ENCODE measurements at regions not wholly inside any gene's neighbourhood (a gene's known extent, or its start where the extent isn't known, plus 50 kb on each side); places are given as distances from the start of the nearest gene placed in this dataset.

DNA sequence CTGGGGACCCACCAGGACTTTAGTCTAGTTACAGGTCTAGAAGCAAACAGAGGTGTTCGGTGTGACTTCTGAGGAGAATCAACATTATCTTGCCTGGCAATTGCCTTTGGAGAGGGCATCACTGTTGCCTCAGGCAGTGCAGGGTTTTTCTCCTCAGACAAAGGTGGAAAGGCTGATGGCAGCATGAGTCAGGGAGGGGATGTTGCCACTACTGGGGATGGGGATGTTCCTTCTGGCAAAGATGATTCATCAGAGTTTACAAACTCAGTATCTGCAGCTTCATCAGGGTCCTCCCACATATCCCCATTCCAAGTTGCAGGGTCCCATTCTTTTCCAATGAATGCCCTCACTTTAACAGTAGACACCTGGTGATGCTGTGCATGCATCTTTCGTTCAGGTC is 91.3 kb upstream of the GALNTL6 start:
- DNase-seq (no peak), ATAC-seq (no peak)
- no peaks in the 10 kb centered on the region for H3K4me1 ChIP-seq
- 55 to 74% methylated on average over 2 of the region's 2 CpGs for WGBS, 2 donors
- no peaks in the 10 kb centered on the region for H3K36me3 ChIP-seq (replicated peaks in 1 of 2; ENCODE audit: insufficient read depth in 1 of 2, low read depth in 2 of 2)
- no peak overlapping the region for H3K4me3 ChIP-seq
- H3K9me3 ChIP-seq: no peaks in the 10 kb centered on the region
- no peaks in the 10 kb centered on the region for H3K27me3 ChIP-seq
- intact Hi-C loops (cut with DNase I): no loop called here
- no peak overlapping the region for H3K27ac ChIP-seq
- TF ChIP-seq, protein P1, sequence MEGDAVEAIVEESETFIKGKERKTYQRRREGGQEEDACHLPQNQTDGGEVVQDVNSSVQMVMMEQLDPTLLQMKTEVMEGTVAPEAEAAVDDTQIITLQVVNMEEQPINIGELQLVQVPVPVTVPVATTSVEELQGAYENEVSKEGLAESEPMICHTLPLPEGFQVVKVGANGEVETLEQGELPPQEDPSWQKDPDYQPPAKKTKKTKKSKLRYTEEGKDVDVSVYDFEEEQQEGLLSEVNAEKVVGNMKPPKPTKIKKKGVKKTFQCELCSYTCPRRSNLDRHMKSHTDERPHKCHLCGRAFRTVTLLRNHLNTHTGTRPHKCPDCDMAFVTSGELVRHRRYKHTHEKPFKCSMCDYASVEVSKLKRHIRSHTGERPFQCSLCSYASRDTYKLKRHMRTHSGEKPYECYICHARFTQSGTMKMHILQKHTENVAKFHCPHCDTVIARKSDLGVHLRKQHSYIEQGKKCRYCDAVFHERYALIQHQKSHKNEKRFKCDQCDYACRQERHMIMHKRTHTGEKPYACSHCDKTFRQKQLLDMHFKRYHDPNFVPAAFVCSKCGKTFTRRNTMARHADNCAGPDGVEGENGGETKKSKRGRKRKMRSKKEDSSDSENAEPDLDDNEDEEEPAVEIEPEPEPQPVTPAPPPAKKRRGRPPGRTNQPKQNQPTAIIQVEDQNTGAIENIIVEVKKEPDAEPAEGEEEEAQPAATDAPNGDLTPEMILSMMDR (IDR thresholded peaks at IDR 0.05): no peak
- no peak for TF ChIP-seq POLR2A (IDR thresholded peaks at IDR 0.05)

DNA sequence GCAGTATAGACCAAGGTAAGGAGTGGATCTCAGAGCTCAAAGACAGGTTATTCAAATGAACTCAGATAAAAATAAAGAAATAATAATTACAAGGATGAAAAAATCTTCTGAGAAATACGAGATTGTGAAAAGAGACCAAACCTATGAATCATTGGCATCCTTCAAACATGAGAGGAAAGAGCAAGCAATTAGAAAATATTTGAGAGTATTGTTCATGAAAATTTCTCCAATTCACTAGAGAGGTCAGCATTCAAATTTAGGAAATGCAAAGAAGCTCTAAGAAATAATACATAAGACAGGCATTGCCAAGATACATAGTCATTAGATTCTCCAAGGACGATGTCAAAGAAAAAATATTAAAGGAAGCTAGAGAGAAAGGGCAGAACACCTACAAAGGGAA is 93.5 kb upstream of the GALNTL6 start:
- intact Hi-C loops (cut with DNase I): no loop called here
- no peak for ATAC-seq

DNA sequence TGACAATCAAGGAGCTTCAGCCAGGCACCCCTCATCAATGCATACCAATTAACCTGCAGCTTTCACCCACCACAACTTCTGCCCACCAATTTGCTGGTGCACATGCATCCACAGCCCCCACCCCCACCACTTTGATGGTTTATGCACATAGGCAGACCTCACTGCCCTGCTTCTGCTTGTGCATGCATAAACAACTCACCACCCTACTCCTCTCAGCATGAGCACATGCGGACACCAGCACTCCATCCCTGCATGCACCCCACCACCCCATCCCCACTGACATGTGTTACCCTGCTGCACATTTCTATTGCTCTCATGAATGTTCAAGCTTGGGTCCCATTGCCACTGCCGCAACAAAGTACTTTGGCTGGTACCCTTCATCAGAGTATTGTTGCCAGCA is 94.5 kb upstream of the GALNTL6 start:
- intact Hi-C loops (cut with DNase I): no loop called here

More for the DNA sequence above, 93.5 kb upstream of the GALNTL6 start:
- TF ChIP-seq, protein P1 (IDR thresholded peaks at IDR 0.05): no peak
- no peak for TF ChIP-seq POLR2A (IDR thresholded peaks at IDR 0.05)
- no peaks in the 10 kb centered on the region for H3K36me3 ChIP-seq (replicated peaks in 1 of 2; ENCODE audit: insufficient read depth in 1 of 2, low read depth in 2 of 2)
- H3K9me3 ChIP-seq: no peaks in the 10 kb centered on the region
- DNase-seq: no peak
- H3K27me3 ChIP-seq: no peaks in the 10 kb centered on the region
- H3K4me3 ChIP-seq: no peak overlapping the region
- WGBS, 2 donors: 50 to 63% methylated on average over 2 of the region's 2 CpGs
- H3K27ac ChIP-seq: no peak overlapping the region
- no peaks in the 10 kb centered on the region for H3K4me1 ChIP-seq

DNA sequence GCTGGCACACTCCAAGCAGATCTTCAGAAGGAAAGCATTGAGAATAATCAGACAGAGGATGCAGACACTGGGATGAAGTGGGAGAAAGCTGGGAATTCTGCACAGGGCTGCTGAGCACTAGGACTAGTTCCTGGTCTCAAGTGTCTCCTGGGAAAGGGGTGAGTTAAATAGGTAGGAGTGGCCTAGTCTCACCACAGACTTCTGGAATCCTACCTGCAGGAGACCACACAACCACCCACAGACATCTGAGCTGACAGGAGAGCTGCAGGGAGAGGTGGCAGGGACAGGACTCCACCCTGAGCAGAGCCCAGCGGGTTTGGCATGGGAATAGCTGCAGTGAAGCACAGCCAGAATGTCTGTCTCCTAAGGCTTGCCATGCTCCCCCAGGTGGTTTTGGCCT is 95.1 kb upstream of the GALNTL6 start:
- Histone ChIP-seq H3K4me3 (no peak overlapping the region), H3K36me3 (replicated peaks in 1 of 2; ENCODE audit: insufficient read depth in 1 of 2, low read depth in 2 of 2) (no peaks in the 10 kb centered on the region), H3K27me3 (no peaks in the 10 kb centered on the region), H3K9me3 (no peaks in the 10 kb centered on the region), H3K4me1 (no peaks in the 10 kb centered on the region), H3K27ac (no peak overlapping the region)
- DNase-seq (no peak), ATAC-seq (no peak)
- 38 to 44% methylated on average over 1 of the region's 1 CpG for WGBS, 2 donors
- intact Hi-C loops (cut with DNase I): no loop called here
- TF ChIP-seq POLR2A (IDR thresholded peaks at IDR 0.05): no peak
- TF ChIP-seq, protein P1 (IDR thresholded peaks at IDR 0.05): no peak

More for the DNA sequence above, 94.5 kb upstream of the GALNTL6 start:
- Histone ChIP-seq H3K4me1 (no peaks in the 10 kb centered on the region), H3K4me3 (no peak overlapping the region), H3K9me3 (no peaks in the 10 kb centered on the region), H3K27ac (no peak overlapping the region), H3K36me3 (replicated peaks in 1 of 2; ENCODE audit: insufficient read depth in 1 of 2, low read depth in 2 of 2) (no peaks in the 10 kb centered on the region), H3K27me3 (no peaks in the 10 kb centered on the region)
- WGBS, 2 donors: 92 to 94% methylated on average over 2 of the region's 2 CpGs
- DNase-seq: no peak
- TF ChIP-seq POLR2A (IDR thresholded peaks at IDR 0.05): no peak
- TF ChIP-seq, protein P1 (IDR thresholded peaks at IDR 0.05): no peak
- ATAC-seq: no peak

DNA sequence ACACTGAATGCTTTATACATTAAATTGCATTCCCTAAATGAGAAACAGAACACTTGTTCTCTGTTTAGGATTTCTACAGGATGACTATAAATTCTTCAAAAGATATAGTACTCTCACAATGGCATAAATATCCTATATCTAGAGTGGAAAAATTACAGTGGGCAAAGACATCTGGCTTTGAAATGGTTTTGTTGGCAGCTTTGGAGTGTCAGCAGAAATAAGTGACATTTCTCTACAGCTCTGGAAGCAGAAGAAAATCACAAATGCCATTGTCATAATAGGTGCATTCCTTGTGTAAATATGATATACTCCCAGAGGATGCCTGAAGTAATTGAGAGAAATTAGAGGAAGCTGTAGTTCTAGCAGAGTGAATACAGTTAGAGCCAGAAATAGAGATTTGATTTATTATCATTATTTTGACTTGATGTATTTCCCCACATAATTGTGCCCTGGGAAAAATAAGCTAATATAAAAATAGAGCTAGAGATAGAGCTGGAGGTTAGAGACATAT is 95.9 kb upstream of the GALNTL6 start:
- Histone ChIP-seq H3K36me3 (replicated peaks in 1 of 2; ENCODE audit: insufficient read depth in 1 of 2, low read depth in 2 of 2) (no peaks in the 10 kb centered on the region), H3K4me3 (no peak overlapping the region), H3K27me3 (no peaks in the 10 kb centered on the region), H3K4me1 (no peaks in the 10 kb centered on the region), H3K9me3 (no peaks in the 10 kb centered on the region), H3K27ac (no peak overlapping the region)
- no peak for TF ChIP-seq POLR2A (IDR thresholded peaks at IDR 0.05)
- TF ChIP-seq, protein P1 (IDR thresholded peaks at IDR 0.05): no peak
- no peak for DNase-seq
- ATAC-seq: no peak
- intact Hi-C loops (cut with DNase I): no loop called here

Measured in body of pancreas (tissue), 4 donors.